WTC11 (cell line): ENCODE measurements at regions not wholly inside any gene's neighbourhood (a gene's known extent, or its start where the extent isn't known, plus 50 kb on each side); places are given as distances from the start of the nearest gene placed in this dataset.

Source experiments
- ATAC-seq: fragments of 200-7000 bp; cut with Tn5 transposase; 2 replicates; pipeline ENCODE4 v1.10.0; 2021; ENCODE audit warnings: mild to moderate bottlenecking, moderate library complexity
- CTCF ChIA-PET: fragments of 300-600 bp; sonication (Branson Sonifier 250); formaldehyde crosslinking; loops from one replicate; lab custom pipeline; 2021; ENCODE audit warnings: antibody characterized with exemption; lab: Charles Lee
- POLR2A ChIA-PET: fragments of 350-600 bp; sonication (Branson Sonifier 250); formaldehyde crosslinking; loops from one replicate; lab custom pipeline; 2021; ENCODE audit warnings: antibody characterized with exemption; lab: Charles Lee
- DNase-seq: peaks from one replicate; pipeline ENCODE4 v3.0.0; 2021; ENCODE audit warnings: low spot score
- H3K27ac Mint-ChIP-seq: 2 replicates; pipeline ENCODE4 v1.8.0; 2021; ENCODE audit warnings: mixed read lengths
- H3K27me3 Mint-ChIP-seq: 2 replicates; pipeline ENCODE4 v1.8.0; 2021; ENCODE audit warnings: low read depth, mild to moderate bottlenecking, moderate library complexity, mixed read lengths
- H3K36me3 Mint-ChIP-seq: 2 replicates; pipeline ENCODE4 v1.8.0; 2021; ENCODE audit warnings: mixed read lengths
- H3K4me1 Mint-ChIP-seq: 2 replicates; pipeline ENCODE4 v1.8.0; 2022; ENCODE audit warnings: mixed read lengths
- H3K4me3 Mint-ChIP-seq: 2 replicates; pipeline ENCODE4 v1.8.0; 2021; ENCODE audit warnings: mild to moderate bottlenecking, moderate library complexity, mixed read lengths
- H3K9me3 Mint-ChIP-seq: 2 replicates; pipeline ENCODE4 v1.8.0; 2021; ENCODE audit warnings: mixed read lengths
- ARID4B ChIP-seq: sonication (generic); formaldehyde crosslinking; IDR thresholded peaks from 2 replicates; pipeline ENCODE4 v1.8.0; 2023; ENCODE audit warnings: missing genetic modification reagents, mild to moderate bottlenecking, borderline replicate concordance
- ATF3 ChIP-seq: sonication (generic); formaldehyde crosslinking; conservative IDR thresholded peaks from 2 replicates; pipeline ENCODE4 v1.8.1; 2022; ENCODE audit warnings: mild to moderate bottlenecking, missing genetic modification reagents
- ESRRA ChIP-seq: sonication (generic); formaldehyde crosslinking; IDR thresholded peaks from 2 replicates; pipeline ENCODE4 v1.8.1; 2022; ENCODE audit warnings: mild to moderate bottlenecking, missing genetic modification reagents, borderline replicate concordance
- FOXP1 ChIP-seq: sonication (generic); formaldehyde crosslinking; IDR thresholded peaks from 2 replicates; pipeline ENCODE4 v1.8.0; 2022; ENCODE audit warnings: missing genetic modification reagents, mild to moderate bottlenecking, moderate library complexity, borderline replicate concordance
- IRF1 ChIP-seq: sonication (generic); formaldehyde crosslinking; IDR thresholded peaks from 2 replicates; pipeline ENCODE4 v1.8.0; 2023; ENCODE audit warnings: missing genetic modification reagents
- MLX ChIP-seq: sonication (generic); formaldehyde crosslinking; IDR thresholded peaks from 2 replicates; pipeline ENCODE4 v1.8.1; 2023; ENCODE audit warnings: mild to moderate bottlenecking, missing genetic modification reagents, moderate library complexity
- NR3C1 ChIP-seq: sonication (generic); formaldehyde crosslinking; conservative IDR thresholded peaks from 2 replicates; pipeline ENCODE4 v1.8.1; 2023; ENCODE audit warnings: low read depth, mild to moderate bottlenecking, missing genetic modification reagents
- PRDM15 ChIP-seq: sonication (generic); formaldehyde crosslinking; IDR thresholded peaks from 2 replicates; pipeline ENCODE4 v1.8.0; 2022; ENCODE audit warnings: missing genetic modification reagents
- RELA ChIP-seq: sonication (generic); formaldehyde crosslinking; IDR thresholded peaks from 2 replicates; pipeline ENCODE4 v1.8.1; 2022; ENCODE audit warnings: missing genetic modification reagents, mild to moderate bottlenecking, borderline replicate concordance
- RORB ChIP-seq: fragments of 250-450 bp; sonication (Bioruptor Pico); IDR thresholded peaks from 2 replicates; pipeline ENCODE4 v1.9.0; 2021; ENCODE audit warnings: mild to moderate bottlenecking
- SMAD4 ChIP-seq: sonication (generic); formaldehyde crosslinking; IDR thresholded peaks from 2 replicates; pipeline ENCODE4 v1.8.0; 2022; ENCODE audit warnings: mild to moderate bottlenecking, missing genetic modification reagents
- ZNF121 ChIP-seq: sonication (generic); formaldehyde crosslinking; IDR thresholded peaks from 2 replicates; pipeline ENCODE4 v1.8.0; 2023; ENCODE audit warnings: missing genetic modification reagents
- ZNF423 ChIP-seq: fragments of 250-450 bp; sonication (Bioruptor Pico); IDR thresholded peaks from 2 replicates; pipeline ENCODE4 v2.1.2; 2022; ENCODE audit warnings: mild to moderate bottlenecking, moderate library complexity
- TF ChIP-seq, protein P1 (sequence below): sonication (generic); formaldehyde crosslinking; IDR thresholded peaks from 2 replicates; pipeline ENCODE4 v1.8.1; 2022; ENCODE audit warnings: low read depth, missing genetic modification reagents, borderline replicate concordance
- TF ChIP-seq, protein P2 (sequence below): fragments of 250-450 bp; sonication (Bioruptor Pico); IDR thresholded peaks from 2 replicates; pipeline ENCODE4 v2.1.2; 2022; ENCODE audit warnings: mild to moderate bottlenecking, moderate library complexity
- TF ChIP-seq, protein P3 (sequence below): sonication (generic); formaldehyde crosslinking; IDR thresholded peaks from 2 replicates; pipeline ENCODE4 v1.8.0; 2022; ENCODE audit warnings: mild to moderate bottlenecking, missing genetic modification reagents
- TF ChIP-seq, protein P4 (sequence below): fragments of 250-450 bp; sonication (Bioruptor Pico); IDR thresholded peaks from 2 replicates; pipeline ENCODE4 v1.8.0; 2021; ENCODE audit warnings: mild to moderate bottlenecking
- TF ChIP-seq, protein P5 (sequence below): sonication (generic); formaldehyde crosslinking; IDR thresholded peaks from 2 replicates; pipeline ENCODE4 v1.8.1; 2023; ENCODE audit warnings: mild to moderate bottlenecking, missing genetic modification reagents

- TF ChIP-seq PRDM15 (CRISPR knock-in tag), result no peak
- no peak for TF ChIP-seq FOXP1
- TF ChIP-seq ATF3 (CRISPR knock-in tag), result no peak
- TF ChIP-seq ZNF423 (CRISPR knock-in tag), result no peak
- TF ChIP-seq IRF1 (CRISPR knock-in tag), result no peak
- no peak for TF ChIP-seq NR3C1 (CRISPR knock-in tag)
- TF ChIP-seq SMAD4, result no peak
- TF ChIP-seq, protein P1, sequence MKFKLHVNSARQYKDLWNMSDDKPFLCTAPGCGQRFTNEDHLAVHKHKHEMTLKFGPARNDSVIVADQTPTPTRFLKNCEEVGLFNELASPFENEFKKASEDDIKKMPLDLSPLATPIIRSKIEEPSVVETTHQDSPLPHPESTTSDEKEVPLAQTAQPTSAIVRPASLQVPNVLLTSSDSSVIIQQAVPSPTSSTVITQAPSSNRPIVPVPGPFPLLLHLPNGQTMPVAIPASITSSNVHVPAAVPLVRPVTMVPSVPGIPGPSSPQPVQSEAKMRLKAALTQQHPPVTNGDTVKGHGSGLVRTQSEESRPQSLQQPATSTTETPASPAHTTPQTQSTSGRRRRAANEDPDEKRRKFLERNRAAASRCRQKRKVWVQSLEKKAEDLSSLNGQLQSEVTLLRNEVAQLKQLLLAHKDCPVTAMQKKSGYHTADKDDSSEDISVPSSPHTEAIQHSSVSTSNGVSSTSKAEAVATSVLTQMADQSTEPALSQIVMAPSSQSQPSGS, result no peak
- TF ChIP-seq, all 79 proteins: peak for 0
Observed at GRCh38 chr11:129691142-129691541, 124.5 kb upstream of the TMEM45B start (continued).

DNA sequence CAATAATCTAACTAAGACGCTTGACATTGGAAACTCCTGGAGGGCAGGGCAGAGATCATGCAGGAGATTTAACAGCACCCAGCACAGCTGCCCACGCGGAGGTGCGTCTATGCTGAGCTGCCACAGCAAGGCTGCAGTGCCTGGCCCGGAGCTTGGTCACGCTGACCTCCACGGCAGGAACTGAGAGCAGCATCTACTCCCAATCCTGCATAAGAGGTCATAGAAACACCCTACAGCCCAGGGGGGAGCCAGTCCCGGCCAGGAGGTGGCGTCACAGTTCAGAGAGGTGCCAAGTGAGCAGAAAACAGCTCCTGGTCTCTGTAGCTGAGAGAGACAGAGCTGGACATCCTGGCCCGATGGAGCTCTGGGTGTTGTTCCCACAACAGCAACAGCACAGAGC, 121.1 kb upstream of the TMEM45B start:
- no peaks in the 10 kb centered on the region for H3K4me1 Mint-ChIP-seq
- no peaks in the 10 kb centered on the region for H3K36me3 Mint-ChIP-seq
- H3K27ac Mint-ChIP-seq, result no peak overlapping the region
- H3K27me3 Mint-ChIP-seq, result peaks cover 12% of the 10 kb centered on the region
- CTCF ChIA-PET, result interaction anchor here (0.6 to 3.4 kb wide), 22 partner anchors 14 to 363 kb away, joined by 3 to 52 read pairs (median 5); partner anchors contain the start of gene BARX2
- no peak overlapping the region for H3K4me3 Mint-ChIP-seq
- H3K9me3 Mint-ChIP-seq, result no peaks in the 10 kb centered on the region
- ATAC-seq (no peak), DNase-seq (peak; percentile 36)
- POLR2A ChIA-PET, result no interaction called here
- TF ChIP-seq RORB (CRISPR knock-in tag) (no peak), ESRRA (CRISPR knock-in tag) (no peak), ARID4B (CRISPR knock-in tag) (no peak), ZNF121 (CRISPR knock-in tag) (no peak), RELA (CRISPR knock-in tag) (no peak), MLX (no peak)
- TF ChIP-seq, protein P2, sequence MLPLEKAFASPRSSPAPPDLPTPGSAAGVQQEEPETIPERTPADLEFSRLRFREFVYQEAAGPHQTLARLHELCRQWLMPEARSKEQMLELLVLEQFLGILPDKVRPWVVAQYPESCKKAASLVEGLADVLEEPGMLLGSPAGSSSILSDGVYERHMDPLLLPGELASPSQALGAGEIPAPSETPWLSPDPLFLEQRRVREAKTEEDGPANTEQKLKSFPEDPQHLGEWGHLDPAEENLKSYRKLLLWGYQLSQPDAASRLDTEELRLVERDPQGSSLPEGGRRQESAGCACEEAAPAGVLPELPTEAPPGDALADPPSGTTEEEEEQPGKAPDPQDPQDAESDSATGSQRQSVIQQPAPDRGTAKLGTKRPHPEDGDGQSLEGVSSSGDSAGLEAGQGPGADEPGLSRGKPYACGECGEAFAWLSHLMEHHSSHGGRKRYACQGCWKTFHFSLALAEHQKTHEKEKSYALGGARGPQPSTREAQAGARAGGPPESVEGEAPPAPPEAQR (CRISPR knock-in tag), result no peak
- TF ChIP-seq, protein P3, sequence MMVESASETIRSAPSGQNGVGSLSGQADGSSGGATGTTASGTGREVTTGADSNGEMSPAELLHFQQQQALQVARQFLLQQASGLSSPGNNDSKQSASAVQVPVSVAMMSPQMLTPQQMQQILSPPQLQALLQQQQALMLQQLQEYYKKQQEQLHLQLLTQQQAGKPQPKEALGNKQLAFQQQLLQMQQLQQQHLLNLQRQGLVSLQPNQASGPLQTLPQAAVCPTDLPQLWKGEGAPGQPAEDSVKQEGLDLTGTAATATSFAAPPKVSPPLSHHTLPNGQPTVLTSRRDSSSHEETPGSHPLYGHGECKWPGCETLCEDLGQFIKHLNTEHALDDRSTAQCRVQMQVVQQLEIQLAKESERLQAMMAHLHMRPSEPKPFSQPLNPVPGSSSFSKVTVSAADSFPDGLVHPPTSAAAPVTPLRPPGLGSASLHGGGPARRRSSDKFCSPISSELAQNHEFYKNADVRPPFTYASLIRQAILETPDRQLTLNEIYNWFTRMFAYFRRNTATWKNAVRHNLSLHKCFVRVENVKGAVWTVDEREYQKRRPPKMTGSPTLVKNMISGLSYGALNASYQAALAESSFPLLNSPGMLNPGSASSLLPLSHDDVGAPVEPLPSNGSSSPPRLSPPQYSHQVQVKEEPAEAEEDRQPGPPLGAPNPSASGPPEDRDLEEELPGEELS (CRISPR knock-in tag), result no peak
- TF ChIP-seq, protein P4, sequence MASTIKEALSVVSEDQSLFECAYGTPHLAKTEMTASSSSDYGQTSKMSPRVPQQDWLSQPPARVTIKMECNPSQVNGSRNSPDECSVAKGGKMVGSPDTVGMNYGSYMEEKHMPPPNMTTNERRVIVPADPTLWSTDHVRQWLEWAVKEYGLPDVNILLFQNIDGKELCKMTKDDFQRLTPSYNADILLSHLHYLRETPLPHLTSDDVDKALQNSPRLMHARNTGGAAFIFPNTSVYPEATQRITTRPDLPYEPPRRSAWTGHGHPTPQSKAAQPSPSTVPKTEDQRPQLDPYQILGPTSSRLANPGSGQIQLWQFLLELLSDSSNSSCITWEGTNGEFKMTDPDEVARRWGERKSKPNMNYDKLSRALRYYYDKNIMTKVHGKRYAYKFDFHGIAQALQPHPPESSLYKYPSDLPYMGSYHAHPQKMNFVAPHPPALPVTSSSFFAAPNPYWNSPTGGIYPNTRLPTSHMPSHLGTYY (CRISPR knock-in tag), result no peak
- TF ChIP-seq, protein P5, sequence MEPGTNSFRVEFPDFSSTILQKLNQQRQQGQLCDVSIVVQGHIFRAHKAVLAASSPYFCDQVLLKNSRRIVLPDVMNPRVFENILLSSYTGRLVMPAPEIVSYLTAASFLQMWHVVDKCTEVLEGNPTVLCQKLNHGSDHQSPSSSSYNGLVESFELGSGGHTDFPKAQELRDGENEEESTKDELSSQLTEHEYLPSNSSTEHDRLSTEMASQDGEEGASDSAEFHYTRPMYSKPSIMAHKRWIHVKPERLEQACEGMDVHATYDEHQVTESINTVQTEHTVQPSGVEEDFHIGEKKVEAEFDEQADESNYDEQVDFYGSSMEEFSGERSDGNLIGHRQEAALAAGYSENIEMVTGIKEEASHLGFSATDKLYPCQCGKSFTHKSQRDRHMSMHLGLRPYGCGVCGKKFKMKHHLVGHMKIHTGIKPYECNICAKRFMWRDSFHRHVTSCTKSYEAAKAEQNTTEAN, result no peak
